Medulla oblongata (tissue), 1 donor: ENCODE measurements at regions not wholly inside any gene's neighbourhood (a gene's known extent, or its start where the extent isn't known, plus 50 kb on each side); places are given as distances from the start of the nearest gene placed in this dataset.
"Not testable (repeated sequence)": the region's sequence is repeated elsewhere in the genome, so short reads cannot be mapped to it uniquely, and the experiment has no call there.

Experiments
- DNase-seq: peaks from one replicate; pipeline ENCODE4 v3.0.0-alpha.2; 2015; ENCODE audit errors: extremely low spot score

- peak; percentile 73 for DNase-seq
Measured at GRCh38 chr18:66280470-66280869, 323.4 kb downstream of the CDH19 start.

GRCh38 chr18:66271962-66272361 lies 331.9 kb downstream of the CDH19 start:
- no peak for DNase-seq

- DNase-seq: no peak
Measured at GRCh38 chr18:66264130-66264529, 339.8 kb downstream of the CDH19 start.

GRCh38 chr18:66254121-66254520 lies 349.8 kb downstream of the CDH19 start:
- no peak for DNase-seq

- DNase-seq: no peak
Measured at GRCh38 chr18:66252703-66253102, 351.2 kb downstream of the CDH19 start.

- DNase-seq: no peak
Measured at GRCh38 chr18:66235206-66235605, 368.7 kb downstream of the CDH19 start.

GRCh38 chr18:66226782-66227181 lies 377.1 kb downstream of the CDH19 start:
- DNase-seq: no peak

GRCh38 chr18:66223317-66223716 lies 380.6 kb downstream of the CDH19 start:
- DNase-seq: not testable (repeated sequence)

GRCh38 chr18:66222174-66222573 lies 381.7 kb downstream of the CDH19 start:
- DNase-seq: no peak

- no peak for DNase-seq
Measured at GRCh38 chr18:66219817-66220216, 384.1 kb downstream of the CDH19 start.

- DNase-seq: no peak
Measured at GRCh38 chr18:66211749-66212148, 392.1 kb downstream of the CDH19 start.

GRCh38 chr18:66210875-66211274 lies 393.0 kb downstream of the CDH19 start:
- DNase-seq: no peak

GRCh38 chr18:66209656-66210055 lies 394.2 kb downstream of the CDH19 start:
- no peak for DNase-seq

GRCh38 chr18:66196805-66197204 lies 407.1 kb downstream of the CDH19 start:
- no peak for DNase-seq

- DNase-seq: no peak
Measured at GRCh38 chr18:66193938-66194337, 410.0 kb downstream of the CDH19 start.

GRCh38 chr18:66193394-66193793 lies 410.5 kb downstream of the CDH19 start:
- DNase-seq: no peak

GRCh38 chr18:66168685-66169235 lies 417.9 kb downstream of the CDH7 start:
- DNase-seq: no peak

GRCh38 chr18:66167829-66168684 lies 417.2 kb downstream of the CDH7 start:
- no peak for DNase-seq

GRCh38 chr18:66160007-66160406 lies 409.2 kb downstream of the CDH7 start:
- no peak for DNase-seq

GRCh38 chr18:66159451-66159850 lies 408.6 kb downstream of the CDH7 start:
- DNase-seq: no peak

GRCh38 chr18:66156946-66157687 lies 406.3 kb downstream of the CDH7 start:
- DNase-seq: no peak

GRCh38 chr18:66150650-66151049 lies 399.8 kb downstream of the CDH7 start:
- no peak for DNase-seq

GRCh38 chr18:66143029-66143428 lies 392.2 kb downstream of the CDH7 start:
- DNase-seq: no peak
